ENCODE measurements at regions not wholly inside any gene's neighbourhood (a gene's known extent, or its start where the extent isn't known, plus 50 kb on each side); places are given as distances from the start of the nearest gene placed in this dataset.

DNA sequence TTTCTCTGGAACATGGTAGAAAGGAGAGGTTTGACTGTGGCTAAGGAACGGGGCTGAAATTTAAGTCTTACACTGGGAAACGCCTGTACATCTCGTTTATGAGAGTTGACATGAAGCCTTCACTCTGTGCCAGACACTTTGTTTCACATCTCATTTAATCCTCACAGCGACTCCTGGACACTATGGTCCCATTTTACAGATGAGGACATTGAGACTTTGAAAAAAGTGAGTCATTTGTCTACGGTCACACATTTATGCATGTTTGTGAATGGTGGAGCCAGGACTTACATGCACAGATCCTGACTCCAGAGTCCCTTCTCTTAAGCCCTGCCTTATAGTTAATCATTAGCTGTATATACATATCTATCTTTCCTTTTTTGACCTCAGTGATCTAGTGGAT, 318.4 kb upstream of the EEF2KMT start:
- TF ChIP-seq, protein P1, sequence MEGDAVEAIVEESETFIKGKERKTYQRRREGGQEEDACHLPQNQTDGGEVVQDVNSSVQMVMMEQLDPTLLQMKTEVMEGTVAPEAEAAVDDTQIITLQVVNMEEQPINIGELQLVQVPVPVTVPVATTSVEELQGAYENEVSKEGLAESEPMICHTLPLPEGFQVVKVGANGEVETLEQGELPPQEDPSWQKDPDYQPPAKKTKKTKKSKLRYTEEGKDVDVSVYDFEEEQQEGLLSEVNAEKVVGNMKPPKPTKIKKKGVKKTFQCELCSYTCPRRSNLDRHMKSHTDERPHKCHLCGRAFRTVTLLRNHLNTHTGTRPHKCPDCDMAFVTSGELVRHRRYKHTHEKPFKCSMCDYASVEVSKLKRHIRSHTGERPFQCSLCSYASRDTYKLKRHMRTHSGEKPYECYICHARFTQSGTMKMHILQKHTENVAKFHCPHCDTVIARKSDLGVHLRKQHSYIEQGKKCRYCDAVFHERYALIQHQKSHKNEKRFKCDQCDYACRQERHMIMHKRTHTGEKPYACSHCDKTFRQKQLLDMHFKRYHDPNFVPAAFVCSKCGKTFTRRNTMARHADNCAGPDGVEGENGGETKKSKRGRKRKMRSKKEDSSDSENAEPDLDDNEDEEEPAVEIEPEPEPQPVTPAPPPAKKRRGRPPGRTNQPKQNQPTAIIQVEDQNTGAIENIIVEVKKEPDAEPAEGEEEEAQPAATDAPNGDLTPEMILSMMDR (IDR thresholded peaks at IDR 0.05): no peak
- TF ChIP-seq EP300 (IDR thresholded peaks at IDR 0.05) (no peak), POLR2A (IDR thresholded peaks at IDR 0.05) (no peak)
